ENCODE measurements at regions not wholly inside any gene's neighbourhood (a gene's known extent, or its start where the extent isn't known, plus 50 kb on each side); places are given as distances from the start of the nearest gene placed in this dataset.

- no peak overlapping the region for H3K4me3 Mint-ChIP-seq
- H3K4me1 Mint-ChIP-seq (ENCODE audit: low read depth) = peaks cover 5% of the 10 kb centered on the region
- POLR2A ChIA-PET = no interaction called here
- ATAC-seq (no peak), DNase-seq (no peak)
- H3K36me3 Mint-ChIP-seq (ENCODE audit: low read depth) = no peaks in the 10 kb centered on the region
- intact Hi-C loops (cut with micrococcal nuclease) = no loop called here
- no peak for TF ChIP-seq CTCF (IDR thresholded peaks at IDR 0.05)
- H3K9me3 Mint-ChIP-seq = no peaks in the 10 kb centered on the region
- H3K27ac Mint-ChIP-seq = no peak overlapping the region
- CTCF ChIA-PET = no interaction called here
- H3K27me3 Mint-ChIP-seq = peaks cover 5% of the 10 kb centered on the region
Observed at GRCh38 chr15:26087881-26088280, 224.8 kb upstream of the ATP10A start.

- TF ChIP-seq CTCF (IDR thresholded peaks at IDR 0.05) = no peak
- CTCF ChIA-PET = no interaction called here
- Mint-ChIP-seq H3K36me3 (ENCODE audit: low read depth) (no peaks in the 10 kb centered on the region), H3K27me3 (peaks cover 5% of the 10 kb centered on the region), H3K4me3 (no peak overlapping the region), H3K27ac (no peak overlapping the region), H3K4me1 (ENCODE audit: low read depth) (peaks cover 8% of the 10 kb centered on the region), H3K9me3 (no peaks in the 10 kb centered on the region)
- intact Hi-C loops (cut with micrococcal nuclease) = no loop called here
- DNase-seq = no peak
- no peak for ATAC-seq
- POLR2A ChIA-PET = no interaction called here
Observed at GRCh38 chr15:26087395-26087794, 224.3 kb upstream of the ATP10A start.

- ChIA-PET POLR2A (no interaction called here), CTCF (no interaction called here)
- no peak for TF ChIP-seq CTCF (IDR thresholded peaks at IDR 0.05)
- H3K4me1 Mint-ChIP-seq (ENCODE audit: low read depth) = peaks cover 19% of the 10 kb centered on the region
- H3K27ac Mint-ChIP-seq = no peak overlapping the region
- intact Hi-C loops (cut with micrococcal nuclease) = no loop called here
- no peak overlapping the region for H3K4me3 Mint-ChIP-seq
- peaks cover 2% of the 10 kb centered on the region for H3K36me3 Mint-ChIP-seq (ENCODE audit: low read depth)
- peaks cover 2% of the 10 kb centered on the region for H3K27me3 Mint-ChIP-seq
- ATAC-seq (no peak), DNase-seq (no peak)
- H3K9me3 Mint-ChIP-seq = no peaks in the 10 kb centered on the region
Observed at GRCh38 chr15:26084771-26085170, 221.6 kb upstream of the ATP10A start.

- Mint-ChIP-seq H3K4me3 (no peak overlapping the region), H3K4me1 (ENCODE audit: low read depth) (peaks cover 28% of the 10 kb centered on the region), H3K27ac (no peak overlapping the region), H3K27me3 (peaks cover 2% of the 10 kb centered on the region), H3K9me3 (no peaks in the 10 kb centered on the region), H3K36me3 (ENCODE audit: low read depth) (peaks cover 2% of the 10 kb centered on the region)
- POLR2A ChIA-PET = interaction anchor here (1.6 kb wide), 1 partner anchor 12 kb away, joined by 5 read pairs; no protein-coding TSS in a partner anchor
- no peak for TF ChIP-seq CTCF (IDR thresholded peaks at IDR 0.05)
- CTCF ChIA-PET = interaction anchor here (2.5 kb wide), 1 partner anchor 11 kb away, joined by 9 read pairs; no protein-coding TSS in a partner anchor
- DNase-seq = no peak
- intact Hi-C loops (cut with micrococcal nuclease) = no loop called here
- no peak for ATAC-seq
Observed at GRCh38 chr15:26083896-26084295, 220.8 kb upstream of the ATP10A start.

- ChIA-PET POLR2A (interaction anchor here (1.6 kb wide), 1 partner anchor 12 kb away, joined by 5 read pairs; no protein-coding TSS in a partner anchor), CTCF (interaction anchor here (2.5 kb wide), 1 partner anchor 11 kb away, joined by 9 read pairs; no protein-coding TSS in a partner anchor)
- TF ChIP-seq CTCF (IDR thresholded peaks at IDR 0.05) = no peak
- Mint-ChIP-seq H3K4me3 (peak overlapping the region; percentile 88), H3K36me3 (ENCODE audit: low read depth) (peaks cover 2% of the 10 kb centered on the region), H3K27me3 (peaks cover 2% of the 10 kb centered on the region), H3K27ac (no peak overlapping the region), H3K4me1 (ENCODE audit: low read depth) (peaks cover 31% of the 10 kb centered on the region), H3K9me3 (no peaks in the 10 kb centered on the region)
- DNase-seq = no peak
- no peak for ATAC-seq
- intact Hi-C loops (cut with micrococcal nuclease) = no loop called here
Observed at GRCh38 chr15:26083457-26083856, 220.3 kb upstream of the ATP10A start.
